H9 (cell line): ENCODE measurements at regions not wholly inside any gene's neighbourhood (a gene's known extent, or its start where the extent isn't known, plus 50 kb on each side); places are given as distances from the start of the nearest gene placed in this dataset.

Experiments used
- DNase-seq: peaks from one replicate; pipeline ENCODE4 v3.0.0-alpha.2; 2017
- H2AFZ ChIP-seq: one replicate; pipeline ENCODE4 v1.6.1; 2013; ENCODE audit warnings: mild to moderate bottlenecking, low read length, control low read depth, moderate library complexity
- H2AK5ac ChIP-seq: 2 replicates; pipeline ENCODE4 v1.6.1; 2013; ENCODE audit warnings: low read length, control low read depth, mixed read lengths; ENCODE audit not compliant: insufficient read length
- H2BK120ac ChIP-seq: one replicate; pipeline ENCODE4 v1.6.1; 2013; ENCODE audit warnings: low read depth, mild to moderate bottlenecking, low read length, control low read depth, inconsistent platforms; ENCODE audit not compliant: poor library complexity, severe bottlenecking
- H2BK12ac ChIP-seq: 2 replicates; pipeline ENCODE4 v1.6.1; 2013; ENCODE audit warnings: low read length, control low read depth, mixed read lengths, low read depth; ENCODE audit not compliant: insufficient read length
- H2BK15ac ChIP-seq: 2 replicates; pipeline ENCODE4 v1.6.1; 2013; ENCODE audit warnings: low read depth, low read length, control low read depth
- H2BK20ac ChIP-seq: one replicate; pipeline ENCODE4 v1.6.1; 2013; ENCODE audit warnings: low read depth, mild to moderate bottlenecking, low read length, control low read depth, inconsistent platforms; ENCODE audit not compliant: poor library complexity, severe bottlenecking
- H2BK5ac ChIP-seq: 2 replicates; pipeline ENCODE4 v1.6.1; 2013; ENCODE audit warnings: low read length, control low read depth, mixed read lengths; ENCODE audit not compliant: insufficient read length
- H3K14ac ChIP-seq: 2 replicates; pipeline ENCODE4 v1.6.1; 2013; ENCODE audit warnings: low read length, control low read depth; ENCODE audit not compliant: insufficient read depth
- H3K18ac ChIP-seq: 2 replicates; pipeline ENCODE4 v1.6.1; 2013; ENCODE audit warnings: low read depth, mild to moderate bottlenecking, mixed read lengths, low read length, control low read depth; ENCODE audit not compliant: insufficient read length
- H3K23ac ChIP-seq: 2 replicates; pipeline ENCODE4 v1.6.1; 2013; ENCODE audit warnings: low read length, control low read depth, mixed read lengths, low read depth; ENCODE audit not compliant: insufficient read length
- H3K23me2 ChIP-seq: 2 replicates; pipeline ENCODE4 v1.6.1; 2013; ENCODE audit warnings: low read depth, mild to moderate bottlenecking, mixed read lengths, low read length, control low read depth; ENCODE audit not compliant: insufficient read length, poor library complexity, severe bottlenecking
- H3K27ac ChIP-seq: 2 replicates; pipeline ENCODE4 v1.5.1; 2013; ENCODE audit warnings: low read length, control low read depth, mixed read lengths, low read depth; ENCODE audit not compliant: insufficient read length
- H3K27me3 ChIP-seq: 2 replicates; pipeline ENCODE4 v1.6.1; 2013; ENCODE audit warnings: low read length, control low read depth, inconsistent platforms; ENCODE audit not compliant: insufficient read depth
- H3K4ac ChIP-seq: 2 replicates; pipeline ENCODE4 v1.6.1; 2013; ENCODE audit warnings: low read depth, mild to moderate bottlenecking, control low read depth, inconsistent platforms, low read length, moderate library complexity
- H3K4me1 ChIP-seq: 2 replicates; pipeline ENCODE4 v1.6.1; 2013; ENCODE audit warnings: low read length, control low read depth, inconsistent platforms; ENCODE audit not compliant: insufficient read depth
- H3K4me2 ChIP-seq: 2 replicates; pipeline ENCODE4 v1.6.1; 2013; ENCODE audit warnings: low read length, control low read depth, mixed read lengths; ENCODE audit not compliant: insufficient read length, insufficient read depth
- H3K56ac ChIP-seq: 2 replicates; pipeline ENCODE4 v1.6.1; 2013; ENCODE audit warnings: low read depth, mild to moderate bottlenecking, mixed read lengths, low read length, control low read depth; ENCODE audit not compliant: insufficient read length
- H3K79me1 ChIP-seq: 2 replicates; pipeline ENCODE4 v1.6.1; 2013; ENCODE audit warnings: low read depth, mild to moderate bottlenecking, moderate library complexity, low read length, control low read depth, inconsistent platforms; ENCODE audit not compliant: insufficient read depth, poor library complexity, severe bottlenecking
- H3K79me2 ChIP-seq: 2 replicates; pipeline ENCODE4 v1.6.1; 2013; ENCODE audit warnings: low read length, control low read depth, inconsistent platforms; ENCODE audit not compliant: insufficient read depth
- H3K9ac ChIP-seq: 2 replicates; pipeline ENCODE4 v1.6.1; 2013; ENCODE audit warnings: low read length, control low read depth, mixed read lengths; ENCODE audit not compliant: insufficient read length; ENCODE audit errors: extremely low read depth
- H3K9me3 ChIP-seq: one replicate; pipeline ENCODE4 v1.6.1; 2013; ENCODE audit warnings: low read depth, low read length, inconsistent platforms; ENCODE audit not compliant: control insufficient read depth
- H3T11ph ChIP-seq: one replicate; pipeline ENCODE4 v1.6.1; 2013; ENCODE audit warnings: mild to moderate bottlenecking, low read length, control low read depth, inconsistent platforms
- H4K20me1 ChIP-seq: one replicate; pipeline ENCODE4 v1.6.1; 2013; ENCODE audit not compliant: control insufficient read depth, insufficient read length, insufficient read depth
- H4K5ac ChIP-seq: 2 replicates; pipeline ENCODE4 v1.6.1; 2013; ENCODE audit warnings: low read depth, mild to moderate bottlenecking, mixed read lengths, low read length, control low read depth; ENCODE audit not compliant: insufficient read length
- H4K8ac ChIP-seq: replicated peaks from 2 replicates; pipeline ENCODE4 v1.6.1; 2013; ENCODE audit warnings: low read length, control low read depth, mixed read lengths, low read depth; ENCODE audit not compliant: insufficient read length
- H4K91ac ChIP-seq: 2 replicates; pipeline ENCODE4 v1.6.1; 2013; ENCODE audit warnings: low read depth, mild to moderate bottlenecking, moderate library complexity, mixed read lengths, low read length, control low read depth; ENCODE audit not compliant: insufficient read length
- H3K27ac Mint-ChIP-seq, 3 experiments: 2 replicates in 2 of 3; 3 replicates in 1 of 3; pipeline ENCODE4 v1.8.0; 2020 to 2021; ENCODE audit warnings: mixed read lengths in 3 of 3, mild to moderate bottlenecking in 1 of 3, moderate library complexity in 1 of 3
- H3K27me3 Mint-ChIP-seq: 2 replicates; pipeline ENCODE4 v1.8.0; 2021; ENCODE audit warnings: low read depth, mild to moderate bottlenecking, moderate library complexity, mixed read lengths
- H3K36me3 Mint-ChIP-seq, 3 experiments: 2 replicates in 2 of 3; 3 replicates in 1 of 3; pipeline ENCODE4 v1.8.0; 2020 to 2021; ENCODE audit warnings: low read depth in 3 of 3, mixed read lengths in 3 of 3; ENCODE audit not compliant: insufficient read depth in 1 of 3
- H3K4me1 Mint-ChIP-seq, 2 experiments: 2 replicates each; pipeline ENCODE4 v1.8.0; 2020; ENCODE audit warnings: mixed read lengths in 2 of 2
- H3K4me3 Mint-ChIP-seq, 2 experiments: 2 replicates in 1 of 2; 3 replicates in 1 of 2; pipeline ENCODE4 v1.8.0; 2020 to 2021; ENCODE audit warnings: mild to moderate bottlenecking in 2 of 2, mixed read lengths in 2 of 2, moderate library complexity in 1 of 2
- H3K9me3 Mint-ChIP-seq, 2 experiments: 2 replicates in 1 of 2; 3 replicates in 1 of 2; pipeline ENCODE4 v1.8.0; 2020; ENCODE audit warnings: mild to moderate bottlenecking in 2 of 2, mixed read lengths in 2 of 2, moderate library complexity in 1 of 2
- CTCF ChIP-seq: fragments of 200-600 bp; sonication (generic); conservative IDR thresholded peaks from 3 replicates; pipeline ENCODE4 v1.8.0; 2021; ENCODE audit warnings: antibody characterized with exemption, mild to moderate bottlenecking
- WGBS: extraction: QIAGEN DNeasy Blood & Tissue Kit; methylation state at CpG from one replicate; pipeline ENCODE4 v1.1.7; 2013; ENCODE audit warnings: missing lambda C conversion rate, low lambda C conversion rate, mixed read lengths; ENCODE audit not compliant: insufficient read length; ENCODE audit errors: extremely low coverage; 5-methylcytosine and 5-hydroxymethylcytosine counted together

DNA sequence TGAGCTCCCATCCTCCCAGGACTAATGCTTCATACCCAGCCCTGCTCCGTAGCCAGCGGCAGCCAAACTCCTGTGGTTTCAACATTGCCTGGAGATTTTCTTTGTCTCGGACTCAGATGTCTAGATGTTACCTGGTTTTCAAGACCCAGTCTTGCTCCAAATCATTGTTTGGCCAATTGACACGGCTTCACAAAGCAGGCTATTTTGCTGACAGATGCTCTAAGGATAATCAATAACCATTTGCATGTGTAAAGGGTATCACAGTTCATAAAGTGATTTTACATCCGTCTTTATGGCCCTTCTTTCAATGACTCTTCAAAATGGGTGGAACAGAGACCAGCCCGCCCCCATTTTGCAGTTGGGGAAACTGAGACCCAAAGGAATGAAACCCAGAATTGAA lies 153.4 kb downstream of the SALL1 start:
- no peak overlapping the region for H3T11ph ChIP-seq

More for the DNA sequence above, 153.4 kb downstream of the SALL1 start:
- Mint-ChIP-seq H3K27ac (no peak overlapping the region), H3K9me3 (no peaks in the 10 kb centered on the region), H3K4me3 (no peak overlapping the region), H3K4me1 (peaks cover 3 to 6% of the 10 kb centered on the region in 2 experiments; a peak in 3 of 4 replicates), H3K27me3 (peaks cover 2% of the 10 kb centered on the region; the same call in 1 of the 2 replicates), H3K36me3 (no peaks in the 10 kb centered on the region)
- Histone ChIP-seq H3K79me2 (no peaks in the 10 kb centered on the region), H2BK12ac (no peak overlapping the region), H4K91ac (no peak overlapping the region), H3K56ac (no peak overlapping the region), H4K5ac (no peak overlapping the region), H3K27ac (no peak overlapping the region), H4K20me1 (no peaks in the 10 kb centered on the region), H3K27me3 (no peaks in the 10 kb centered on the region), H3K23ac (no peak overlapping the region), H3K14ac (no peak overlapping the region), H3K4me2 (no peak overlapping the region), H4K8ac (no peak overlapping the region), H3K4ac (no peak overlapping the region), H2AK5ac (no peak overlapping the region), H2BK15ac (no peak overlapping the region), H3K9me3 (no peaks in the 10 kb centered on the region), H3K4me1 (no peaks in the 10 kb centered on the region), H2AFZ (no peak overlapping the region), H2BK20ac (no peak overlapping the region), H3K9ac (no peak overlapping the region), H3K79me1 (no peaks in the 10 kb centered on the region), H3K23me2 (no peaks in the 10 kb centered on the region), H2BK120ac (no peak overlapping the region), H3K18ac (no peak overlapping the region), H2BK5ac (no peak overlapping the region)
- DNase-seq, result no peak
- WGBS, result no CpG with 5 or more reads among the region's 6 CpGs
- no peak for TF ChIP-seq CTCF
